GM18868 (cell line): ENCODE measurements at regions not wholly inside any gene's neighbourhood (a gene's known extent, or its start where the extent isn't known, plus 50 kb on each side); places are given as distances from the start of the nearest gene placed in this dataset.
"Not testable (repeated sequence)": the region's sequence is repeated elsewhere in the genome, so short reads cannot be mapped to it uniquely, and the experiment has no call there.

Source experiments
- ATAC-seq: cut with Tn5 transposase; IDR thresholded peaks from one replicate; pipeline ENCODE4 v1.9.1; 2021; ENCODE audit warnings: mild to moderate bottlenecking, moderate library complexity; ENCODE audit not compliant: unreplicated experiment

DNA sequence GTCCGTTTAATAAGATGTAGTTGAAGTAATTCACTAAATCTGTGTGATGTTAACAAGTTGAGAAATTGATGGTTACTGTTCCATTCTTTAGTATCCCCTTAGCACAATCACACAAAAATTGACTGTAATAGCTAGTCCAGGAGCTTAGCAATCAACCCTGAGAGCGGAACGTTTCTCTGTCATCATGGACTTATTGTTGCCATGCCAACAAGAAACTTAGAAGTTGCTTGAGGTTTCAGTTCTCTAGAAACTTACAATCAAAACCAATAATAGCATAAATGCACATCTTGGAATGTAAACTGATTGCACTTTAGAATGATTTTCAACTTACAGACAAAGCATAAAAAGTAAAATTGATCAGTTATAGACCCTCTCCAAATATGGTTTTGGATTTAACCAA is 125.4 kb upstream of the ANKH start:
- peak; percentile 91 for ATAC-seq

DNA sequence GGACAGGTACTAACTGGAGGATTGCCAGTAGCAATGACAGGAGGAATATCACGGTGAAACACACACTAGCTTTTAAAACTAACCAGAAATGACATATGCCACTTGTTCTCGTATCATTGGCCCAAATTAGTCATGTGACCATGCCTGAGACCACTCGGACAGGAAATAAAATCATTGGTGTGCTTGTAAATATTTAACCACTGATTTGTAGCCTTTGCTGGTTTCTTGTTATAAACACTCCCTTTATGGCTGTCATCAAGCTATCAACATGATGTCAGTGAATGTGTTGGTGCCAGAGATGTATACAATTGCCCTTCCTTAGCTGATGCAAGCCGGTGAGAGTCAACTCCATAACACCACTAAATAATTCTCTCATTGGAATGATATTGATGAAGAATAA is 123.7 kb upstream of the ANKH start:
- ATAC-seq = no peak

DNA sequence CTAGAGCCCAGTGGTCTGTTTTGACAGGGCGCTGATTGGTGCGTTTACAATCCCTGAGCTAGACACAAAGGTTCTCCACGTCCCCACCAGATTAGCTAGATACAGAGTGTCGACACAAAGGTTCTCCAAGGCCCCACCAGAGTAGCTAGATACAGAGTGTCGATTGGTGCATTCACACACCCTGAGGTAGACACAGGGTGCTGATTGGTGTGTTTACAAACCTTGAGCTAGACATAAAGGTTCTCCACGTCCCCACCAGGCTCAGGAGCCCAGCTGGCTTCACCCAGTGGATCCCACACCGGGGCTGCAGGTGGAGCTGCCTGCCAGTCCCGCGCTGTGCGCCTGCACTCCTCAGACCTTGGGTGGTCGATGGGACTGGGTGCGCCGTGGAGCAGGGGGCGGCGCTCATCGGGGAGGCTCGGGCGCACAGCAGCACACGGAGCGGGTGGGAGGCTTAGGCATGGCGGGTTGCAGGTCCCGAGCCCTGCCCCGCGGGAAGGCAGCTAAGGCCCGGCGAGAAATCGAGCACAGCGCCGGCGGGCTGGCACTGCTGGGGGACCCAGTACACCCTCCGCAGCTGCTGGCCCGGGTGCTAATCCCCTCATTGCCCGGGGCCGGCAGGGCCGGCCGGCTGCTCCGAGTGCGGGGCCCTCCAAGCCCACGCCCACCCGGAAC is 122.0 kb upstream of the ANKH start:
- not testable (repeated sequence) for ATAC-seq

DNA sequence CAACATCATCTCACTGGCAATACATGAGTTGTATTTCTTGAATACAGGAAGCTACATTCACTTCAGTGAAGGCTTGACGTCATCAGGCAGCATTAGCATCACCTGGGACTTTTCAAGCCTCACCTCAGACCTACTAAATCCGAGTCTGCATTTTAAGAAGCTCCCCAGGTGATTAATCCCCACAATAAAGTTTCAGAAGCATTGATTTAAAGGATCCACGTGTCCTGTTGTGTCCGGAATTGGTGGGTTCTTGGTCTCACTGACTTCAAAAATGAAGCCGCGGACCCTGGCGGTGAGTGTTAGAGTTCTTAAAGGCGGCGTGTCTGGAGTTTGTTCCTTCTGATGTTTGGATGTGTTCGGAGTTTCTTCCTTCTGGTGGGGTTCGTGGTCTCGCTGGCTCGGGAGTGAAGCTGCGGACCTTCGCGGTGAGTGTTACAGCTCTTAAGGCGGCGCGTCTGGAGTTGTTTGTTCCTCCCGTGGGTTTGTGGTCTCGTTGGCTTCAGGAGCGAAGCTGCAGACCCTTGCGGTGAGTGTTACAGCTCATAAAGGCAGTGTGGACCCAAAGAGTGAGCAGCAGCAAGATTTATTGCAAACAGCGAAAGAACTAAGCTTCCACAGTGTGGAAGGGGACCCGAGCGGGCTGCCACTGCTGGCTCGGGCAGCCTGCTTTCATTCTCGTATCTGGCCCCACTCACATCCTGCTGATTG is 121.3 kb upstream of the ANKH start:
- ATAC-seq = peak; percentile 85

DNA sequence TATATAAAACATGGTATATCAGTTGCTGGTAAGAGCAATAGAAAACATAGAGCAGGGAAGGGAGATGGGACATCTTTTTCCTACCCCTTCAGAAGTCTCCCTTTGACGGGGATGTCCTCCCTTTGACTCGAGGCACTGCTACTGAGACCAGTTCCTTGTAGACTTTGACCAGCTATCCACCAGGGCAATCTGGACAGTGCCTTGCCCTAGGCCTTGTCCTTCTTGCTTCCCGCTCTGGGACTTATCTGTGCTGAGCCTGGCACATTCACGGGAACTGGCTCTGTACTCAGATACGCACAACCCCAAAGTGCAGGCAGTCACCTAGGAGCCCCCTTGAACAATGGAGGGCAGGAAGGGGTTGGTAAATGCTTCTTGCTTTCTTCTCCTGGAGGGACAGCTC is 116.6 kb upstream of the ANKH start:
- no peak for ATAC-seq

DNA sequence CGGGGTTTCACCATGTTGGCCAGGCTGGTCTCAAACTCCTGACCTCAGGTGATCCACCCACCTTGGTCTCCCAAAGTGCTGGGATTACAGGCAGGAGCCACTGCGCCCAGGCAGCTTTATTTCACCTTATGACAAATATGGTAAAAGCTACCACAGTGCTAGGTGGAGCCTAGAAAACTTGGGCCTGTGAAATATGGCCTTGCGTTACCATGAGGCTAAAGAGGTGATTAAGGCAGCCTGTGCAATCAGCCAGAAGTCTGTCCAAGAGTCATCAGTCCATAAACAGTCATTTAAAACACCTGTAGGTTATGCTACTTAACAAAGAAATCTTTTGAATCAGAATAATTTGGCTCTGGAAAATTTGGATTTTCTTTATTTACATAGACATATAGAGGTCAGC is 114.8 kb upstream of the ANKH start:
- ATAC-seq = no peak

DNA sequence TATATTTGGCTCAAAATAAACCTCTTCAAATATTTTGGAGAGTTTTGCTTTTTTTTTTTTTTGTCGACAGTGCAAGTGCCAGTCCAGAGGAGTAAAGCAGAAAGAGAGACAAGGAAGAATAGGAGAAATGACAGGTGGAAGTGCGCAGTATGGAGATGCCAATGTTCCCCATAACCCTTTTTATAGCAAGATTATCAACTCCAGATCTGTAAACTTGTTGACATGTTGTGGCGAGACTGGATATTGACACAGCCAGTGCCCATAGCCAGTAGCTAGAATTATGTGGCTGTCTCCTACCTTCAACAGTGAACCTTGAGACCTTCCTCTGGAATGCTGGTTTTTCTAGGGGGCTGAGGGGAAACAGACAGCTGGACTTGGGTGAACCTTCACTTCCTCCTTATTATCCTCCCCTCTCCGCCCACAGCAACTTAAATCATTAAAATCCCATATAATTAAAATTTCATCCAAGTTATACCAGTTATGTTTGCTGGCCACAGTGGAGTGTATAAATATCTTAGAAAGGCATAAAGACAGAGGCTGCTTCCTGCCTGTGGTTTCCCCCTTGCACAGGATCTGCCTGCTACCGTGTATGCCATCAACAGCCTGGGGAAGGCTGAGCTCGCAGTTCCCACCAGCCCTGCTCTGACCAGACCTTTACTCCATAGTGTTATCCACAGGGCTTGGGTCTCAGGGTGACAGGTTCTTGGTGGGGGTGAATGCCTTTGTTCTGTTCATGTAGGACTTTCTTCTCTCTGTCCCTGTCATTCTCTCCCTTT is 112.3 kb upstream of the ANKH start:
- no peak for ATAC-seq

DNA sequence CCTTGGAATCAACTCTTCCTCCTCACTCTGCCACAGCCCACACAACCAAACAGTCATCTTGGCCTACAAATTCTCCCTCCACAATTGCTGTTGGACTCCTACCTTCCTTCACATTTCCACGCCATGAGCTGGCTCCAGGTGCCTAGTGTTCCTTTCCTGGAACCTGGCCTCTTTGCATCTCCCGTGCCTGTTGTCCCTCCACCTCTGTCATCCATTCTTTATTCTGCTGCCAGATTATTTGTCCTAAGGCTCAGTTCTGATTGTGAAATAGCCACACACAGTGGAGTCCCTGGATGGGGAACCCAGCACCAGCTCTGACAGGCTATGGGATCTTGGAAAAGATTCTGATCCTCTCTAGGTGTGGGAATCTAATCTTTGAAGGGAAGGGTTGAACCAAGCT is 109.1 kb upstream of the ANKH start:
- no peak for ATAC-seq

DNA sequence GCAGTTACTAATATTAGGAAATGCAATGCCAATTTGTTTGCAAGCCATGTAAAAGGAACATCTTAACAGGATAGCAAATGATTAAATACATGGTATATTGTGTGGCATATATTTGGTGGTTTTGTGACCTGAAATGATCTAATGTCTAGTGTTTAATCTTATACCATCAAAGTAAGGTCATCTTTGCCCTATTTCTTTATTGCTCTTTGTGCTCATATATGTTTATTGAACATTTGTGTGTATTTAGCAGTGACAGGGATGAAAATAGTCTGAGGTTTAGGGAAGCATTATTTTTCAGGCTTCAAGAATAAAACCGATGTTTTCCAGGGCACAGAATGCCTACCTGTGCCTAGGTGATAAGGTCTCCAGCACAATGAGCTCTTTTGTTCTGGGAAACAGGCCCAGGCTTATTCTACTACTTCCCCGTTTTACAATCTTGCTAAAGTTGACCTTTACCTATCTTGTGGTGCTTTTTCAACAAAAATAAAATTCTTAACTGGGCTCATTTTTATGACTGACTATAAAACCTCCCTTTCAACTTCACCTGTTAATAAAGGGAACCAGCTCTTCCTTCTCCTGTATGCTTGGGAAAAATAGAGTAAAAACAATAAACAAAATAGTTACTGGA is 105.6 kb upstream of the ANKH start:
- ATAC-seq = no peak

DNA sequence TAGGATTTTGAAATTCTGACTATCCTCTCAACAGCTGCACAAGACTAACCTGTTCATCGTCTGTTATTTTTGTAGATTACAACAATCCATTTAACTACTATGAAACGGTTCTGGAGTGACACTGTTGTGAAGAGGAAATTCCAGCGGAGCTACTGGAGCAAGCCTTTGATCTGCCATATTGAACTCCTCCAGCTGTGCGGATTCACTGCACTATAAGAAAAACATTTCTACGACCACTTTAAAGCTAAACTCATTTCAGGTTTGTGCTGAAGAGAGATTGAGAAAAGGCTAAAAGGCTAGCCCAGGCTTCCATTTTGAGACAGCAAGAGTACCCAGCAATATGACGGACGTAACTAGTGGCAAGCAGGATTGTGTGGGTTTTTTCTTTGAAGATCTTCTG is 104.9 kb upstream of the ANKH start:
- no peak for ATAC-seq

DNA sequence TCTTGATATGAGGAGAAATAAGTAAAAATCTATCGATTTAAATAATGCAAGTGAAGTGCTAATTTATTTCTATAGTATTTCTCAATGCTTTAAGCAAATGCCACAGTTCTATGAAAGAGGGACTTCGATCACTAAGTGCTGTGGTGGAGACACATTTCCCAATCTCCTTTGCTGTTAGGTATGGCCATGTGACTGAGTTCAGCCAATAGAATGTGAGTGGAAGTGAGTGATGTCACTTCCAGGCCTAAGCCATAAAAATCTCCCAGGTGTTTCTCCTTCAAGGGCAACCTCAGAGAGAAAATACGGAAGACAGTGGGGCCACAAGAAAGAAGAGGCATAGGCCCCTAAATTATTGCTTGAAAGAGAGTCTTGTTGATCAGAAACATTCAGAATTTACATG is 100.3 kb upstream of the ANKH start:
- ATAC-seq = no peak

DNA sequence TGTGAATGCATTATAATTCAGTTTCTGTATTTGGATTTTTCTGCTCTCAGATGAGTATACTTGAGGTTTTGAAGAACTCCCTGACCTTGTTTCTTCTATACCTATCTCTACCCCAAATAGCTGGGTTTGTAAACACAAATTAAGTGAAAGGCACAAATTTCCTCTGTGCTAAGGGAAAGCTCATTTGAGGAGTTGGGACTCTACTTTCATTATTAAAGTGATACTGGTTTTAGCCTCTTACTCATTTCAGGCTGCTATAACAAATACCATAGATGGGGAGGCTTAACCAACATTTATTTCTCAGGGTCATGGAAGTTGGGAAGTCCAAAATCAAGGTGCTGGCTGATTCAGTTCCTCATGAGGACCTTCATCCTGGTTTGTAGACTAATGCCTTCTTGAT is 97.2 kb upstream of the ANKH start:
- ATAC-seq = no peak

DNA sequence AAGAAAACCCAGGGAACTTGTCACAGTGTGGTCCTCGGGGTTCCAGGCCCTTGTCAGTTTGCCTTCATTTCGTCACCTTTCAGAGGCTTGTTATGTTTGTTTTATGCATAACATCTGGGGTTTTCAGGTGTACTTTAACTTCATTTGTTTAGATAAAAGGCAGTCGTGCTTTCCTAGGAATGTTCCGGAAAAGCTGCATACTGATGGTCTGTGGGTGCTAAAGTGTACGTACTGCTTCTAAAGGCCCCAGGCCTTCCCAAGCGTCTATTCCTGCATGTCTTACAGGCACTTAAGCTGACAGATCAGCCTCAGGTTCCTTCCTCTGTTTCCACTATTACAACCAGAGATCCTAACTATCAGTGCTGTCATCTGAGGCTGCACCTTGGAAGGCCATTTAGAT is 95.6 kb upstream of the ANKH start:
- no peak for ATAC-seq

DNA sequence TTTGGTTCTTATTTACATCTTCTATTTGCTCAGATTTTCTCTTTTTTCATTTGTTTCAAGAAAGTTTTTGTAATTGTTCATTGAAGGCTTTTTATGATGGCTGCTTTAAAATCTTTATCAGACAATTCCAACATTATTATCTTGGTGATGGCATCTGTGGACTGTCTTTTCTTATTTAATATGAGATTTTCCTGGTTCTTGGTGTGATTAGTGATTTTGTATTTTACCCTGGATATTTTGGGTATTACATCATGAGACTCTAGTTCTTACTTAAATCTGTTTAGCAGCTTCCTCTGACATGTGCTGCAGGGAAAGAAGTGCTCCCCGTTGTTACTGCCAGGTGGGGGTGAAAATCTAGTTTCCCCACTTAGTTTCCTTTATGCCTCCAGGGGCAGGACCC is 94.2 kb upstream of the ANKH start:
- no peak for ATAC-seq

DNA sequence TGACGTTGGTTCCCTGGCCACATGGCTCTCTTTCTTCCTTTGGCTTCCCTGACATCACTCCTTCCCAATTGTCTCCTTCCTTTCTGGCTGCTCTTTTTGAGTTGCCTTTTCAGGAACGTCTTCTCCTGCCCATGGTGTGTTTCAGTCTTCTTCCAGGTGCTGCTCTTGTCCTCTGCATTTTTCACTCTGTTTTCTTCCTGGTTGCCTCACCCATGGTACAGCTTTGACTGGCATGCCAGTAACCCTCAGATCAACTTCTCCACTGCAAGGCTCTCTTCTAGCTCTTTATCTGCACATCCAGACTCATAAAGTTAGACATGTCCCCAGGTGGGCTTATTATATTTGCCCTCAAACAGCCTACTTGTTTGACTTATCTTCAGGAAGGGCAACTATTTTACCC is 91.0 kb upstream of the ANKH start:
- ATAC-seq = no peak

DNA sequence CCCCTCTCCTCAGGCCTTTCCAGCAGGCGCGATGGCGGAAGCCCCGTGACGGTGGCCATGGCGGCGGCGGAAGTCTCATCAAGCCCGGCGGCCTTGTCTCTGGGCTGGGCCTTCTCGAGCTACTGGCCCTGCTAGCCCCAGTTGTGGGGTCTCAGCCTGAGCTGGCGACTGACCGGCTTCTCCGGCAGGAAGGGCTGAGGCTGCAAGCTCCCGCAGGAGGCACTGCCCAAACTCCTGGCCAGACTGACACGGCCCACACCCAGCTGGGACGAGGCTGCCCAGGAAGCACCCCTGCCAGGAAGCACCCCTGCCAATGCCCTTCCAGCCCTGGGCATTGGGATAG is 88.5 kb upstream of the ANKH start:
- ATAC-seq = no peak

DNA sequence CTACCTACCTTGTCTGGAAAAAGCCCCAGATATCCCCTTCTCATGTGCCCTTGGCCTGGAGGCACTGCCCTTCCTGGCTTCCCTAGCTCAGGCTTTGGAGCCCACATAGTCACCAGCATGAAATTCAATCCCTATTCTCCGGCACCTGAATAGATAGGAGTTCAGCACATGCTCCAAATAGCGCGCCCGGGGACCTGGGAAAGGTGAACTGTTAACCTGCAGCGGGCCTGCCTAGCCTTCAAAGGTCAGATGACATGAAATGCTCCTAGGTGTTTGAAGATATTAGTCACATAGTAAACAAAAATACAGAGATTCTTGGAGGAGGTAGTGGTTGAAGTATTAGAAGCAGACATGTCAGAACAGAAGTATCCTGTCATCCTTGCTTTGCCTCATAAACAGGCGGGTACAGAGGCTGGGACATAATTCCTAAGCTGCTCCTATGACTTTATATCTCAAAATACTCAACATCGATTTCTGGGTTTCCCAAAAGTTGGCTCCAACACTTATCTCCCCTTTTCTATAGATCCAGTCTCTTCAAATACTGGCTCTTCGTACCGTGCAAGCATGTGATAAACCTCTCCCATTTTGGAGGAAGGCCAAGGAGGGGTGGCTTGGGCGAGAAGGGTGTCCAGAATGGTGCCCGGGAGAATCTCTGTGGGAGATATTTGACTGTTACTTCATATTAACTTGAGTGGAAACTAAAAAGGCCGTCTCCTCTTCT is 88.0 kb upstream of the ANKH start:
- ATAC-seq = no peak

DNA sequence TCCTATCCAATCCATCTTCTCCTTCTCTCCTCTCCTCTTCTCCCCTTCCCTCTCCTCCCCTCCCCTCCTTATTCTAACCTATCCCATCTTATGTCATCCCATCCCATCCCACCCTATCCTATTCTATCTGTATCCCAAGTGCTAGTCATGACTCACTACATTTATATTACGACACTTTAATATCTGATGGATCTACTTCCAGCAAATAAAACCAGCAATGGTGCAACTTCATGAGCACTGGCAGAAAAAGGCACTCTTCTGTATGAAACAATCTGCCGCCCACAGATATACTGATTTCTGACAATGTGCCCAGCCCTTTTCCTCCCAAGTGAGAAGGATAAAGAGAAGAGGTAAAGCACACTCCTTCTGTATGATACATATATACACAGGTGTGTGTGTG is 86.6 kb upstream of the ANKH start:
- ATAC-seq = no peak

DNA sequence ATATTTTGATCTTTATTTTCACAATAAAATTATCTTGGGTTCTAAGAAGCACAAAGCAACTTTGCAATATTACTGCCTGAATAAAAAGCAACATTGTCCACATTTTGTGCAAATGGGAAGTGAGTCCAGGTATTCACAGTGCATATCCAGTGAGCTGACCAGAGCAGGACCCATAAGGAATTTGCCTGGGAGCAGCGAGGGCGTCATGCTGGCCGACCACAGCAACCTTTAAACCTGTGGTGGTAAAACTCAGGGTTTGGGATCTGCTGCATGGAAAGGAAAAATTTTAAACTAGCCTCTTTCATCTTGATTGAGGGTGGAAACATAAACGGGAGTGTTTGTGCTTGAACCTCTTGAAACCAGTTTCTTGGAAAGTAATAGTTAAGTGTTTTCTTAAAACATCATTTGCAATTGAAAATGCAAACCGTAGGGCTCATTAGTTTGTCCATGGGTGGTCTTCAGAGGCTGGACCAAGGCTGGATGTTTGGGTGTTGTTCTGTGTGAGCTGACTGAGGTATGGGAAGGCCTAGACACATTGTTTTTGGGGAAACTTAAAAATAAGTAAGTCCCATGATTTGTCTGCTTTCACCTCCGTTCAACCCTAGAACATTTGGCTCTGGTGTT is 85.0 kb upstream of the ANKH start:
- no peak for ATAC-seq

DNA sequence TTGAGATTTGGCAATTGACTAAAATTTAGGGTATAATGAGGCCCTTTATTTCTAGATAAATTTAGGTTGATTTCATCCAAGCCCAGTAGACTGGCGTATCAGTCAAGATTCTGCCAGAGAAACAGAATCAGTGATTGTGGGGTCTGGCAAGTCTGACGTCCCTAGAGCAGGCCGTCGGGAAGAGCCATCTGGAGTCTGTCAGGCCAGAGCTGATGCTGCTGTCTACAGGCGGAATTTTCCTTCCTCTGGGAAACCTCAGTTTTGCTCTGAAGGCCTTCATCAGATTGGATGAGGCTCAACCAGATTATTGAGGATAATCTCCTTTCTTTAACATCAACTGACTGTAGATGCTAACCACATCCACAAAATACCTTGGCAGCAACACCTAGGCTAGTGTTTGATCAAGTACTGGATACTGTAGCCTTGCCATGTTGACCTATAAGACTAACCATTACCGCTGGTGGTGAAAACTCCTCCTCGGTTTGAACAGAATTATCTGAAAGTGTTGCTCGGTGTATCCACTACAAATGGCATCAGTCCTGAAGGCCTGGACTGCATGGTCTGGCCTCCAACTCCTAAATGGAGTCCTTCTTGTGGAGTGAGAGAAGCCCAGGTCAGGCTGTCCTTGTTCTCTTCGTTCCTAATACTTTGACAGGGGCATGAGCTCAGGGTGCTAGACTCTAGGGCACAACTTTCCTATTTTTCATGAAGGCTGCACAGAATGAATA is 83.2 kb upstream of the ANKH start:
- no peak for ATAC-seq
